Smooth muscle cell (in vitro differentiated cells): ENCODE measurements at regions not wholly inside any gene's neighbourhood (a gene's known extent, or its start where the extent isn't known, plus 50 kb on each side); places are given as distances from the start of the nearest gene placed in this dataset.

Experiments used
- DNase-seq: peaks from one replicate; lab custom pipeline; 2025; ENCODE audit not compliant: unreplicated experiment; lab: John Stamatoyannopoulos, UW
- H2AFZ ChIP-seq: fragments of 200-600 bp; sonication (generic); 2 replicates; pipeline ENCODE4 v1.6.0; 2016; ENCODE audit warnings: antibody characterized with exemption, low read depth, mild to moderate bottlenecking
- H3F3A ChIP-seq: fragments of 200-600 bp; sonication (generic); 2 replicates; pipeline ENCODE4 v1.6.0; 2017; ENCODE audit warnings: antibody characterized with exemption, low read depth
- H3K27ac ChIP-seq: fragments of 200-600 bp; sonication (generic); 2 replicates; pipeline ENCODE4 v1.5.1; 2016; ENCODE audit warnings: low read depth, mild to moderate bottlenecking
- H3K27me3 ChIP-seq: fragments of 200-600 bp; sonication (generic); 2 replicates; pipeline ENCODE4 v1.6.1; 2016; ENCODE audit warnings: low read depth, mild to moderate bottlenecking
- H3K36me3 ChIP-seq: fragments of 200-600 bp; sonication (generic); 2 replicates; pipeline ENCODE4 v1.5.1; 2016; ENCODE audit warnings: low read depth
- H3K4me1 ChIP-seq: fragments of 200-600 bp; sonication (generic); 2 replicates; pipeline ENCODE4 v1.5.1; 2016; ENCODE audit warnings: low read depth
- H3K4me2 ChIP-seq: fragments of 200-600 bp; sonication (generic); 2 replicates; pipeline ENCODE4 v1.6.0; 2016; ENCODE audit warnings: mild to moderate bottlenecking
- H3K4me3 ChIP-seq: fragments of 200-600 bp; sonication (generic); 2 replicates; pipeline ENCODE4 v1.5.1; 2016; ENCODE audit warnings: mild to moderate bottlenecking
- H3K79me2 ChIP-seq: fragments of 200-600 bp; sonication (generic); 2 replicates; pipeline ENCODE4 v1.6.0; 2016; ENCODE audit warnings: low read depth, mild to moderate bottlenecking
- H3K9ac ChIP-seq: fragments of 200-600 bp; sonication (generic); 2 replicates; pipeline ENCODE4 v1.6.0; 2016; ENCODE audit warnings: low read depth
- H3K9me3 ChIP-seq: fragments of 200-600 bp; sonication (generic); replicated peaks from 2 replicates; pipeline ENCODE4 v1.5.1; 2016; ENCODE audit warnings: low read depth
- H4K20me1 ChIP-seq: fragments of 200-600 bp; sonication (generic); 2 replicates; pipeline ENCODE4 v1.6.0; 2016; ENCODE audit warnings: low read depth
- CTCF ChIP-seq: fragments of 200-600 bp; sonication (generic); IDR thresholded peaks from 2 replicates; pipeline ENCODE4 v1.5.1; 2017; ENCODE audit warnings: borderline replicate concordance, mild to moderate bottlenecking, antibody characterized with exemption; ENCODE audit not compliant: insufficient read depth, poor library complexity, severe bottlenecking
- WGBS: methylation state at CpG from one replicate; pipeline ENCODE4 v1.1.7; 2016; ENCODE audit warnings: low lambda C conversion rate; 5-methylcytosine and 5-hydroxymethylcytosine counted together

- Histone ChIP-seq H3K9ac (no peak overlapping the region), H3K79me2 (no peaks in the 10 kb centered on the region), H3K36me3 (no peaks in the 10 kb centered on the region), H3K27me3 (no peaks in the 10 kb centered on the region), H3K27ac (no peak overlapping the region), H3K4me2 (no peak overlapping the region), H3K4me1 (peaks cover 13% of the 10 kb centered on the region), H3K9me3 (no peaks in the 10 kb centered on the region), H3F3A (no peaks in the 10 kb centered on the region), H3K4me3 (no peak overlapping the region), H4K20me1 (no peaks in the 10 kb centered on the region), H2AFZ (no peak overlapping the region)
- TF ChIP-seq CTCF = no peak
- no peak for DNase-seq
- WGBS = 67% methylated on average over 2 of the region's 2 CpGs
These were observed 52.1 kb downstream of the STYXL2 start for GRCh38 chr1:167145965-167146364.

- Histone ChIP-seq H3K36me3 (no peaks in the 10 kb centered on the region), H3K9me3 (no peaks in the 10 kb centered on the region), H3K27me3 (no peaks in the 10 kb centered on the region), H3K79me2 (no peaks in the 10 kb centered on the region), H2AFZ (no peak overlapping the region), H3K4me3 (no peak overlapping the region), H3F3A (no peaks in the 10 kb centered on the region), H3K4me1 (peaks cover 13% of the 10 kb centered on the region), H3K27ac (no peak overlapping the region), H3K9ac (no peak overlapping the region), H3K4me2 (no peak overlapping the region), H4K20me1 (no peaks in the 10 kb centered on the region)
- TF ChIP-seq CTCF = no peak
- no peak for DNase-seq
- 54% methylated on average over 2 of the region's 2 CpGs for WGBS
These were observed 53.1 kb downstream of the STYXL2 start for GRCh38 chr1:167146903-167147539.

GRCh38 chr1:167148421-167148820 lies 54.5 kb downstream of the STYXL2 start:
- 29% methylated on average over 1 of the region's 1 CpG for WGBS
- H2AFZ ChIP-seq = no peak overlapping the region
- no peak for DNase-seq

More at GRCh38 chr1:167148421-167148820, 54.5 kb downstream of the STYXL2 start:
- H3K36me3 ChIP-seq = no peaks in the 10 kb centered on the region
- no peak overlapping the region for H3K27ac ChIP-seq
- H3K27me3 ChIP-seq = no peaks in the 10 kb centered on the region
- TF ChIP-seq CTCF = no peak
- peaks cover 13% of the 10 kb centered on the region for H3K4me1 ChIP-seq
- H3F3A ChIP-seq = no peaks in the 10 kb centered on the region
- H3K9me3 ChIP-seq = no peaks in the 10 kb centered on the region
- H3K4me2 ChIP-seq = no peak overlapping the region
- no peak overlapping the region for H3K4me3 ChIP-seq
- H4K20me1 ChIP-seq = no peaks in the 10 kb centered on the region
- H3K9ac ChIP-seq = no peak overlapping the region
- H3K79me2 ChIP-seq = no peaks in the 10 kb centered on the region
